ENCODE measurements at regions not wholly inside any gene's neighbourhood (a gene's known extent, or its start where the extent isn't known, plus 50 kb on each side); places are given as distances from the start of the nearest gene placed in this dataset.

DNA sequence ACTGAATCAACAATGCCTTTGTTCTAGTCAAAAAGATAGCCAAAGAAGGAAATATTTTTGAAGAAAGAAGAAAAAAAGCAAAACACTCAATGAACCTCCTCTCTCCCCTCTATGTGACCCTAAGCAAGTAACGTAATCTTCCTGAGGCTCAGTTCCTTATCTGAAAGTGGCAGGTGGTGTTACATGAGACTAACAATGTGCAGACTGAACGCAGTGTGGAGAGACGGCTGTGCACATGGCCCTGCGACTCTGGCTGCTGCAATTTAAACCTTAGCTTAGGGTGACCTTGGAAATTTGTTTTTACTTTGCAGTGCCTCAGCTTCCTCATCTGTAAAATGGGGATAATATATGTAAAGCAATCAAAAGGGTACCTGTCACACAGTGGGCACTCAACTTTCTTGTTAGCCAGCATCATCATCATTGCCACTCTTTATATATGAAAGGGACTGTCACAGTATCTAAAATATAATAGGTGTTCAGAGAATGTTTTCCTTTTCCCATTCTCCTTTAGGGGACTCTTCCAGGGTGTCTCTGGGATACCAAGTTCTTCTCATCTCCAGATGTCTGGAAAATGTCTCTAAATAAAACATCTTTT, 100.1 kb upstream of the JUN start (continued):
- TF ChIP-seq, protein P1, sequence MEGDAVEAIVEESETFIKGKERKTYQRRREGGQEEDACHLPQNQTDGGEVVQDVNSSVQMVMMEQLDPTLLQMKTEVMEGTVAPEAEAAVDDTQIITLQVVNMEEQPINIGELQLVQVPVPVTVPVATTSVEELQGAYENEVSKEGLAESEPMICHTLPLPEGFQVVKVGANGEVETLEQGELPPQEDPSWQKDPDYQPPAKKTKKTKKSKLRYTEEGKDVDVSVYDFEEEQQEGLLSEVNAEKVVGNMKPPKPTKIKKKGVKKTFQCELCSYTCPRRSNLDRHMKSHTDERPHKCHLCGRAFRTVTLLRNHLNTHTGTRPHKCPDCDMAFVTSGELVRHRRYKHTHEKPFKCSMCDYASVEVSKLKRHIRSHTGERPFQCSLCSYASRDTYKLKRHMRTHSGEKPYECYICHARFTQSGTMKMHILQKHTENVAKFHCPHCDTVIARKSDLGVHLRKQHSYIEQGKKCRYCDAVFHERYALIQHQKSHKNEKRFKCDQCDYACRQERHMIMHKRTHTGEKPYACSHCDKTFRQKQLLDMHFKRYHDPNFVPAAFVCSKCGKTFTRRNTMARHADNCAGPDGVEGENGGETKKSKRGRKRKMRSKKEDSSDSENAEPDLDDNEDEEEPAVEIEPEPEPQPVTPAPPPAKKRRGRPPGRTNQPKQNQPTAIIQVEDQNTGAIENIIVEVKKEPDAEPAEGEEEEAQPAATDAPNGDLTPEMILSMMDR (IDR thresholded peaks at IDR 0.05 in 2 of 3, conservative IDR thresholded peaks at IDR 0.05 in 1 of 3; ENCODE audit: insufficient read depth in 2 of 3, low read depth in 1 of 3, low read length in 3 of 3): no peak
- TF ChIP-seq BCOR (IDR thresholded peaks at IDR 0.05): peak; percentile 100
- TF ChIP-seq ZFX (CRISPR knock-in tag; IDR thresholded peaks at IDR 0.05): no peak
- no peak for TF ChIP-seq MCM5 (IDR thresholded peaks at IDR 0.05; ENCODE audit: low read depth)
- TF ChIP-seq LCOR (CRISPR knock-in tag; IDR thresholded peaks at IDR 0.05): no peak
- no peak for TF ChIP-seq ZNF174 (CRISPR knock-in tag; IDR thresholded peaks at IDR 0.05)
- TF ChIP-seq NCOA1 (IDR thresholded peaks at IDR 0.05; ENCODE audit: low read depth): peak; percentile 68; the same call in 1 of the 2 replicates
- peak; percentile 78 to 94; a peak in 3 of 4 replicates for TF ChIP-seq HDAC1 (IDR thresholded peaks at IDR 0.05)
- peak; percentile 54; the same call in 1 of the 2 replicates for TF ChIP-seq MEF2A (IDR thresholded peaks at IDR 0.05; ENCODE audit: control insufficient read depth, low read depth, low read length)
- peak; percentile 62; the same call in 1 of the 2 replicates for TF ChIP-seq PYGO2 (tag; IDR thresholded peaks at IDR 0.05)
- no peak for TF ChIP-seq MCM3 (IDR thresholded peaks at IDR 0.05)
- TF ChIP-seq FOXJ2 (tag; IDR thresholded peaks at IDR 0.05): no peak
- TF ChIP-seq, protein P2, sequence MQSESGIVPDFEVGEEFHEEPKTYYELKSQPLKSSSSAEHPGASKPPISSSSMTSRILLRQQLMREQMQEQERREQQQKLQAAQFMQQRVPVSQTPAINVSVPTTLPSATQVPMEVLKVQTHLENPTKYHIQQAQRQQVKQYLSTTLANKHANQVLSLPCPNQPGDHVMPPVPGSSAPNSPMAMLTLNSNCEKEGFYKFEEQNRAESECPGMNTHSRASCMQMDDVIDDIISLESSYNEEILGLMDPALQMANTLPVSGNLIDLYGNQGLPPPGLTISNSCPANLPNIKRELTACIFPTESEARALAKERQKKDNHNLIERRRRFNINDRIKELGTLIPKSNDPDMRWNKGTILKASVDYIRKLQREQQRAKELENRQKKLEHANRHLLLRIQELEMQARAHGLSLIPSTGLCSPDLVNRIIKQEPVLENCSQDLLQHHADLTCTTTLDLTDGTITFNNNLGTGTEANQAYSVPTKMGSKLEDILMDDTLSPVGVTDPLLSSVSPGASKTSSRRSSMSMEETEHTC (IDR thresholded peaks at IDR 0.05): peak; percentile 84
- TF ChIP-seq ZNF121 (CRISPR knock-in tag; conservative IDR thresholded peaks at IDR 0.05): no peak
- no peak for TF ChIP-seq ZNF316 (IDR thresholded peaks at IDR 0.05)
- TF ChIP-seq, protein P3, sequence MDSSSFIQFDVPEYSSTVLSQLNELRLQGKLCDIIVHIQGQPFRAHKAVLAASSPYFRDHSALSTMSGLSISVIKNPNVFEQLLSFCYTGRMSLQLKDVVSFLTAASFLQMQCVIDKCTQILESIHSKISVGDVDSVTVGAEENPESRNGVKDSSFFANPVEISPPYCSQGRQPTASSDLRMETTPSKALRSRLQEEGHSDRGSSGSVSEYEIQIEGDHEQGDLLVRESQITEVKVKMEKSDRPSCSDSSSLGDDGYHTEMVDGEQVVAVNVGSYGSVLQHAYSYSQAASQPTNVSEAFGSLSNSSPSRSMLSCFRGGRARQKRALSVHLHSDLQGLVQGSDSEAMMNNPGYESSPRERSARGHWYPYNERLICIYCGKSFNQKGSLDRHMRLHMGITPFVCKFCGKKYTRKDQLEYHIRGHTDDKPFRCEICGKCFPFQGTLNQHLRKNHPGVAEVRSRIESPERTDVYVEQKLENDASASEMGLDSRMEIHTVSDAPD (CRISPR knock-in tag; IDR thresholded peaks at IDR 0.05): no peak
- TF ChIP-seq, protein P4, sequence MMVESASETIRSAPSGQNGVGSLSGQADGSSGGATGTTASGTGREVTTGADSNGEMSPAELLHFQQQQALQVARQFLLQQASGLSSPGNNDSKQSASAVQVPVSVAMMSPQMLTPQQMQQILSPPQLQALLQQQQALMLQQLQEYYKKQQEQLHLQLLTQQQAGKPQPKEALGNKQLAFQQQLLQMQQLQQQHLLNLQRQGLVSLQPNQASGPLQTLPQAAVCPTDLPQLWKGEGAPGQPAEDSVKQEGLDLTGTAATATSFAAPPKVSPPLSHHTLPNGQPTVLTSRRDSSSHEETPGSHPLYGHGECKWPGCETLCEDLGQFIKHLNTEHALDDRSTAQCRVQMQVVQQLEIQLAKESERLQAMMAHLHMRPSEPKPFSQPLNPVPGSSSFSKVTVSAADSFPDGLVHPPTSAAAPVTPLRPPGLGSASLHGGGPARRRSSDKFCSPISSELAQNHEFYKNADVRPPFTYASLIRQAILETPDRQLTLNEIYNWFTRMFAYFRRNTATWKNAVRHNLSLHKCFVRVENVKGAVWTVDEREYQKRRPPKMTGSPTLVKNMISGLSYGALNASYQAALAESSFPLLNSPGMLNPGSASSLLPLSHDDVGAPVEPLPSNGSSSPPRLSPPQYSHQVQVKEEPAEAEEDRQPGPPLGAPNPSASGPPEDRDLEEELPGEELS (CRISPR knock-in tag; IDR thresholded peaks at IDR 0.05; ENCODE audit: borderline replicate concordance): no peak
- 0 out of 2 replicates have a peak, but pooled peaks have one; percentile 8 for TF ChIP-seq ZNF507 (tag; conservative IDR thresholded peaks at IDR 0.05)
- peak; percentile 85; the same call in 1 of the 2 replicates for TF ChIP-seq ZBED1 (IDR thresholded peaks at IDR 0.05)
- TF ChIP-seq DIDO1 (tag; IDR thresholded peaks at IDR 0.05; ENCODE audit: low read depth): 0 out of 2 replicates have a peak, but pooled peaks have one; percentile 17
- TF ChIP-seq SMARCE1 (IDR thresholded peaks at IDR 0.05): peak; percentile 92
- TF ChIP-seq, protein P5, sequence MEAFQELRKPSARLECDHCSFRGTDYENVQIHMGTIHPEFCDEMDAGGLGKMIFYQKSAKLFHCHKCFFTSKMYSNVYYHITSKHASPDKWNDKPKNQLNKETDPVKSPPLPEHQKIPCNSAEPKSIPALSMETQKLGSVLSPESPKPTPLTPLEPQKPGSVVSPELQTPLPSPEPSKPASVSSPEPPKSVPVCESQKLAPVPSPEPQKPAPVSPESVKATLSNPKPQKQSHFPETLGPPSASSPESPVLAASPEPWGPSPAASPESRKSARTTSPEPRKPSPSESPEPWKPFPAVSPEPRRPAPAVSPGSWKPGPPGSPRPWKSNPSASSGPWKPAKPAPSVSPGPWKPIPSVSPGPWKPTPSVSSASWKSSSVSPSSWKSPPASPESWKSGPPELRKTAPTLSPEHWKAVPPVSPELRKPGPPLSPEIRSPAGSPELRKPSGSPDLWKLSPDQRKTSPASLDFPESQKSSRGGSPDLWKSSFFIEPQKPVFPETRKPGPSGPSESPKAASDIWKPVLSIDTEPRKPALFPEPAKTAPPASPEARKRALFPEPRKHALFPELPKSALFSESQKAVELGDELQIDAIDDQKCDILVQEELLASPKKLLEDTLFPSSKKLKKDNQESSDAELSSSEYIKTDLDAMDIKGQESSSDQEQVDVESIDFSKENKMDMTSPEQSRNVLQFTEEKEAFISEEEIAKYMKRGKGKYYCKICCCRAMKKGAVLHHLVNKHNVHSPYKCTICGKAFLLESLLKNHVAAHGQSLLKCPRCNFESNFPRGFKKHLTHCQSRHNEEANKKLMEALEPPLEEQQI (IDR thresholded peaks at IDR 0.05): peak; percentile 81; the same call in 1 of the 2 replicates
